ENCODE measurements at regions not wholly inside any gene's neighbourhood (a gene's known extent, or its start where the extent isn't known, plus 50 kb on each side); places are given as distances from the start of the nearest gene placed in this dataset.

GRCh38 chr3:194061421-194062030 is 74.4 kb upstream of the HES1 start:
- TF ChIP-seq CTCF (IDR thresholded peaks at IDR 0.05; ENCODE audit: borderline replicate concordance, extremely low read depth, low read length, poor library complexity, severe bottlenecking): no peak
- TF ChIP-seq EZH2 (IDR thresholded peaks at IDR 0.05; ENCODE audit: borderline replicate concordance, low read depth, low read length, severe bottlenecking): no peak
